Fibroblast of pulmonary artery (primary cell): ENCODE measurements at regions not wholly inside any gene's neighbourhood (a gene's known extent, or its start where the extent isn't known, plus 50 kb on each side); places are given as distances from the start of the nearest gene placed in this dataset.

ENCODE experiments used
- DNase-seq: peaks from one replicate; pipeline ENCODE4 v3.0.0-alpha.2; 2010; ENCODE audit warnings: low read depth
- H3K4me3 ChIP-seq: replicated peaks from 2 replicates; pipeline ENCODE4 v1.5.1; 2011; ENCODE audit warnings: low read depth, mild to moderate bottlenecking, control low read depth, low read length, moderate library complexity
- TF ChIP-seq, protein P1 (sequence below): IDR thresholded peaks from 2 replicates; pipeline ENCODE4 v1.5.1; 2011; ENCODE audit warnings: mild to moderate bottlenecking, control low read depth, low read length, inconsistent platforms; ENCODE audit errors: missing control alignments

DNA sequence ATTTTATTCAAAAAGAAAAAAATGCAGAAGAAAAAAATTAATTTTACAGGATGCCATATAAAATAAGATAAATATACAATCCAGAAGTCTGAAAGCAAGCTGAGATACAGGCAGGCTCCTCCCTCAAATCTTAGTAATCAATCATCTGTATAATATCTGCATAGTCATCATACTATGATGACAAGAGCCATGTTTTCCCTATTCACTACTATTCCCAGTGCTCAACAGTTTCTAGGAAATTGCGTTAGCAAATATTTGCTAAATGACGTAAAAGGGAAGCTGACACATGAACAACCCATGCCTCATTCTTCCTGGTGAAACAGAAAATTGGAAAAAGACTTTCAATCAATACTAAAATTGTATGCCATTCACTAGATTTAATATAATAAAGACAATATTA lies 793.2 kb downstream of the SUCLG1 start:
- no peak overlapping the region for H3K4me3 ChIP-seq
- TF ChIP-seq, protein P1, sequence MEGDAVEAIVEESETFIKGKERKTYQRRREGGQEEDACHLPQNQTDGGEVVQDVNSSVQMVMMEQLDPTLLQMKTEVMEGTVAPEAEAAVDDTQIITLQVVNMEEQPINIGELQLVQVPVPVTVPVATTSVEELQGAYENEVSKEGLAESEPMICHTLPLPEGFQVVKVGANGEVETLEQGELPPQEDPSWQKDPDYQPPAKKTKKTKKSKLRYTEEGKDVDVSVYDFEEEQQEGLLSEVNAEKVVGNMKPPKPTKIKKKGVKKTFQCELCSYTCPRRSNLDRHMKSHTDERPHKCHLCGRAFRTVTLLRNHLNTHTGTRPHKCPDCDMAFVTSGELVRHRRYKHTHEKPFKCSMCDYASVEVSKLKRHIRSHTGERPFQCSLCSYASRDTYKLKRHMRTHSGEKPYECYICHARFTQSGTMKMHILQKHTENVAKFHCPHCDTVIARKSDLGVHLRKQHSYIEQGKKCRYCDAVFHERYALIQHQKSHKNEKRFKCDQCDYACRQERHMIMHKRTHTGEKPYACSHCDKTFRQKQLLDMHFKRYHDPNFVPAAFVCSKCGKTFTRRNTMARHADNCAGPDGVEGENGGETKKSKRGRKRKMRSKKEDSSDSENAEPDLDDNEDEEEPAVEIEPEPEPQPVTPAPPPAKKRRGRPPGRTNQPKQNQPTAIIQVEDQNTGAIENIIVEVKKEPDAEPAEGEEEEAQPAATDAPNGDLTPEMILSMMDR: no peak
- DNase-seq: peak; percentile 91

DNA sequence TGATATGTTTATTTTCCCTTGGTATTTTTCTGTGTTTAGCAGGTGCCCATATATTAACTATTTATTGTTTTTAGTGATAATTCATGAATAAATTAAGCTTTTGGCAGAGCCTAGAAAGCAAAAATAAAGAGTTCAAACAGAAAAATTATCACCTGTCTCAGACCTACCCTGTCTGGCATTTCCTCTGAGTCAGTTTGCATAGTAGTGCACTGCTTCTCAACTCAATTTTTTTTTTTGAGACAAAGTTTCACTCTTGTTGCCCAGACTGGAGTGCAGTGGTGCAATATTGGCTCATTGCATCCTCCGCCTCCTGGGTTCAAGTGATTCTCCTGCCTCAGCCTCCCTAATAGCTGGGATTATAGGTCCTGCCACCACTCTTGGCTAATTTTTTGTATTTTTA lies 793.9 kb downstream of the SUCLG1 start:
- H3K4me3 ChIP-seq: no peak overlapping the region
- TF ChIP-seq, protein P1: no peak
- DNase-seq: no peak

DNA sequence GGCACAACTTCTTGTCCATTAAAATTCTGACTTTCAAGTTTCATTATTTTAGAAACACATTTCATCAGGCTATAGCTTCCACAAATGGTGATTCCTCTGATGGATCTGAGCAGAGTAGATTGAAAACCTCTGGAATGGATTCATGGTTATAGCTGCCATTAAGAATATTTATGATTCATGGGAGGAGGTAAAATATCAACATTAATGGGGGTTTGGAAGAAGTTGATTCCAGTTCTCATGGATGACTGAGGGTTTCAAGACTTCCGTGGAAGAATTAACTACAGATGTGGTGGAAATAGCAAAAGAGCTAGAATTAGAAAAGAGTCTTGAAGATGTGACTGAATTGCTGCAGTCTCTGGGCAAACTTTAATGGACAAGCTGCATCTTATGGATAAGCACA lies 797.4 kb downstream of the SUCLG1 start:
- no peak overlapping the region for H3K4me3 ChIP-seq
- TF ChIP-seq, protein P1: no peak
- DNase-seq: no peak

DNA sequence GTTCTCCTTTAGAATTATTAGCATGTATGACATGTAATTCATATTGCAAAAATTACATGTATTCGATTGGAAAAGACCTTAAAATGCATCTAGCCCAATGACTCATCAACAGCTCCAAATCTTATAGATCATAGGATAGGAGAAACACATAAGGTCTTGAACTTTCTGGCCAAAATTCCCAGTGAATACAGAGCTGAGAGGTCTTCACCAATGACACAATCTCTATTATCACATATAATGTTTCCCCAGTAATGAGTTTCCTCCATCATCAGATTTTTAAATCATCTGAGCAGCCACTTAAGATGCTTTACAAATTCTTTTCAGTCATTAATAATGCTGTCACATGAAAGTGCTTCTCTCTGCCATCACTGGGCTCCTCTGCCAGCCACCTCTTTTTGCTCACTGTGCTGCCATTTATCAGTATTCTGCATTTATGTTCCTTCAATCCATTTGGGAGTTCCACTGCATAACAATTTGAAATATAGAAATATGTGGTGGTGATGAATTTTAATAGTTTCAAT lies 804.9 kb downstream of the SUCLG1 start:
- no peak for DNase-seq
- TF ChIP-seq, protein P1: no peak
- no peak overlapping the region for H3K4me3 ChIP-seq

DNA sequence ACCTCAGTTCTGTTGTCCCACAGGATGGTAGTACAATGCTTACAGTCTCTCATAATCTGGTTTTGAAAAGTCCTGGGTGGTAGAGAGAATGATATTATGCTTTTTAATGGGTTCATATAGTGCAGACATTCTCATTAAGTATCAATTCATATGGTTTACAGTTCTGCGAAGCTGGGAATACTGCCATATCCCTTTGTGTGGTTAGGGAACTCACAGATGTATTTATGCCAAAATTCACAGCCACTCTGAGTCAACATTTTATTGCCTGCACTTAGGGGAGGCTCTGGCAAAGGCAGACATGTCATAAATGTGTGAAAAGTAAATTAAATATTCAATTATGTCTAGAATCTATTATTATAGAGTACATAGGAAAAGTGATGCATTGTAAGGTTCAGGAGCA lies 808.2 kb downstream of the SUCLG1 start:
- no peak for DNase-seq
- TF ChIP-seq, protein P1: no peak

DNA sequence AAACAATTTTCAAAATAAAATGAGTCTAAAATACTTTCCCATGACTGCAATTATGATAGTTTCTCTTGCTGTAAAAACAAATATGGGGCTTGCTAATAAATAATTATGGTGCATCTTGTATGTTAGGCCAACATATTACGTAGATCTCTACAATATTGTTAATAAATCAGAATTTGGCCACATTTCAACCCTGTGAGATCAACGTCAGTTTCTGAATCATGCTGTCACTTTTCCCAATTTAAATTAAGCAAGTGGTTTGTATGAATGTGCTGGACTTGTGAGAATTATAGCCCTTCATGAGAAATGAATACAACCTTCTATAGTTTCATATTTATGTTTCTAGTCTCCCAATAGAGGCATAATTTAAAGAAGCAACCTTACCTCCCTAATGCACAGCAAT lies 808.9 kb downstream of the SUCLG1 start:
- no peak for DNase-seq
- TF ChIP-seq, protein P1: no peak
- H3K4me3 ChIP-seq: no peak overlapping the region

More for the DNA sequence above, 808.2 kb downstream of the SUCLG1 start:
- no peak overlapping the region for H3K4me3 ChIP-seq

DNA sequence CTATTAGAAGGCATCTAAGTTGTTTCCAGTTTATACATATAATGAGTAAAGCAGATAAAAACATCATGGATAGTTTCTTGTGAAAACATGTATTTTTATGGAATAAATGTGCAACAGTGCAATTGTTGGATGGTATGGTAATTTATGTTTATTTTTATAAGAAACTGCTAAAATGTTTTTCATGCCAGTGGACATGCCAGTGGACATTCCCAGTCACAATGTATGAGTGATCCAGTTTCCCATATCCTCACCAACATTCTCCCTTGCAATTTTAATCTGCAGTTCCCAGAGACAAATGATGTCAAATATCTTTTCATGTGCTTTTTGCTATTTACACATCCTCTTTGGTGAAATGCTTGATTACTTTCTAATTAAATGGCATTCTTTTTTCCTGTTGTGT lies 818.6 kb downstream of the SUCLG1 start:
- DNase-seq: no peak
- TF ChIP-seq, protein P1: no peak
- no peak overlapping the region for H3K4me3 ChIP-seq
